Astrocyte (in vitro differentiated cells and primary cell): ENCODE measurements at regions not wholly inside any gene's neighbourhood (a gene's known extent, or its start where the extent isn't known, plus 50 kb on each side); places are given as distances from the start of the nearest gene placed in this dataset.

Experiments
- CTCF ChIP-seq: IDR thresholded peaks from 2 replicates; pipeline ENCODE4 v1.5.1; 2011; ENCODE audit warnings: low read depth, mild to moderate bottlenecking, inconsistent platforms, low read length, moderate library complexity; ENCODE audit not compliant: insufficient read depth
- EZH2 ChIP-seq: IDR thresholded peaks from 2 replicates; pipeline ENCODE4 v1.6.1; 2012; ENCODE audit warnings: mild to moderate bottlenecking, low read length, inconsistent platforms; ENCODE audit not compliant: insufficient read depth

GRCh38 chr2:234143896-234144295 is 93.4 kb downstream of the SPP2 start:
- TF ChIP-seq CTCF (no peak), EZH2 (no peak)
